Neural cell (in vitro differentiated cells): ENCODE measurements at regions not wholly inside any gene's neighbourhood (a gene's known extent, or its start where the extent isn't known, plus 50 kb on each side); places are given as distances from the start of the nearest gene placed in this dataset.

Experiments used
- EZH2 ChIP-seq: fragments of 200-600, 300-800 bp; shearing (Covaris generic), sonication (generic); IDR thresholded peaks from 2 replicates; pipeline ENCODE4 v1.6.1; 2014; ENCODE audit warnings: antibody characterized with exemption, low read length, borderline replicate concordance, mild to moderate bottlenecking; ENCODE audit not compliant: insufficient read depth, poor library complexity, severe bottlenecking
- RAD21 ChIP-seq: fragments of 450-650 bp; conservative IDR thresholded peaks from 2 replicates; pipeline ENCODE4 v1.6.1; 2014; ENCODE audit warnings: antibody characterized with exemption, mild to moderate bottlenecking, moderate library complexity
- TAF1 ChIP-seq: IDR thresholded peaks from 2 replicates; pipeline ENCODE4 v1.6.1; 2012; ENCODE audit warnings: low read depth
- TF ChIP-seq, protein P1 (sequence below): fragments of 450-650 bp; IDR thresholded peaks from 2 replicates; pipeline ENCODE4 v1.5.1; 2014; ENCODE audit warnings: antibody characterized with exemption, mild to moderate bottlenecking, moderate library complexity; ENCODE audit not compliant: poor library complexity, severe bottlenecking

DNA sequence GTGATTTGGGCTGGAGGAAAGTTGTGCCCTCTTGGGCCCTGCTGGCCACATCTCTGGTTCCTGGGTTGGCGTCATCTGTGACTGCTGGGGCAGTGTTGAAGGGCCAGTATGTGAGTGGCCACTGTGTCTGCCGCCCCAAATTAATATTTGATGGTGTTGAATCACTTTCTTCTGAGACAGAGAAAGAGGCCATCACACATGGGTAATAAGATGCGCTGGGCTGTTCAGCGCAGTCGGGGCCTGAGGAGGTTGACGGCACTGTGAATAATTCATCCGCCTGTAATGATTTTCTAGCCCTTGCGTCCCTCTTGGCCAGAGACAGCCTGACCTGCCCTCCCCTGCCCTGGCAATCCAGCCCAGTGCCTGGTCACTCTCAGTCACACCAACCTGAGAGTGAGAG is 56.2 kb upstream of the BEGAIN start:
- TF ChIP-seq, protein P1, sequence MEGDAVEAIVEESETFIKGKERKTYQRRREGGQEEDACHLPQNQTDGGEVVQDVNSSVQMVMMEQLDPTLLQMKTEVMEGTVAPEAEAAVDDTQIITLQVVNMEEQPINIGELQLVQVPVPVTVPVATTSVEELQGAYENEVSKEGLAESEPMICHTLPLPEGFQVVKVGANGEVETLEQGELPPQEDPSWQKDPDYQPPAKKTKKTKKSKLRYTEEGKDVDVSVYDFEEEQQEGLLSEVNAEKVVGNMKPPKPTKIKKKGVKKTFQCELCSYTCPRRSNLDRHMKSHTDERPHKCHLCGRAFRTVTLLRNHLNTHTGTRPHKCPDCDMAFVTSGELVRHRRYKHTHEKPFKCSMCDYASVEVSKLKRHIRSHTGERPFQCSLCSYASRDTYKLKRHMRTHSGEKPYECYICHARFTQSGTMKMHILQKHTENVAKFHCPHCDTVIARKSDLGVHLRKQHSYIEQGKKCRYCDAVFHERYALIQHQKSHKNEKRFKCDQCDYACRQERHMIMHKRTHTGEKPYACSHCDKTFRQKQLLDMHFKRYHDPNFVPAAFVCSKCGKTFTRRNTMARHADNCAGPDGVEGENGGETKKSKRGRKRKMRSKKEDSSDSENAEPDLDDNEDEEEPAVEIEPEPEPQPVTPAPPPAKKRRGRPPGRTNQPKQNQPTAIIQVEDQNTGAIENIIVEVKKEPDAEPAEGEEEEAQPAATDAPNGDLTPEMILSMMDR = no peak
- TF ChIP-seq RAD21 (no peak), EZH2 (no peak), TAF1 (no peak)
